KMS-11 (cell line): ENCODE measurements at regions not wholly inside any gene's neighbourhood (a gene's known extent, or its start where the extent isn't known, plus 50 kb on each side); places are given as distances from the start of the nearest gene placed in this dataset.

Experiments
- H2AFZ ChIP-seq: fragments of 200-600 bp; sonication (generic); 2 replicates; pipeline ENCODE4 v1.6.1; 2016; ENCODE audit warnings: antibody characterized with exemption, mixed run types, low read depth
- H3K27ac ChIP-seq: fragments of 200-600 bp; sonication (generic); 2 replicates; pipeline ENCODE4 v1.6.1; 2016; ENCODE audit warnings: mild to moderate bottlenecking, mixed run types
- H3K27me3 ChIP-seq: fragments of 200-600 bp; sonication (generic); 2 replicates; pipeline ENCODE4 v1.6.1; 2017; ENCODE audit warnings: mild to moderate bottlenecking, low read depth, mixed run types, moderate library complexity; ENCODE audit not compliant: insufficient read depth
- H3K36me3 ChIP-seq: fragments of 200-600 bp; sonication (generic); 2 replicates; pipeline ENCODE4 v1.6.1; 2017; ENCODE audit warnings: mild to moderate bottlenecking, mixed run types; ENCODE audit not compliant: insufficient read depth
- H3K4me1 ChIP-seq: fragments of 200-600 bp; sonication (generic); 2 replicates; pipeline ENCODE4 v1.6.1; 2016; ENCODE audit warnings: mild to moderate bottlenecking, low read depth, mixed run types; ENCODE audit not compliant: poor library complexity, severe bottlenecking
- H3K4me2 ChIP-seq: fragments of 200-600 bp; sonication (generic); 2 replicates; pipeline ENCODE4 v1.7.0; 2016; ENCODE audit warnings: mild to moderate bottlenecking, mixed run types
- H3K4me3 ChIP-seq: fragments of 200-600 bp; sonication (generic); IDR thresholded peaks from 2 replicates; pipeline ENCODE4 v1.6.1; 2017; ENCODE audit warnings: low read depth, low read length, mixed read lengths; ENCODE audit not compliant: insufficient read depth
- H3K79me2 ChIP-seq: fragments of 200-600 bp; sonication (generic); 2 replicates; pipeline ENCODE4 v1.6.1; 2016; ENCODE audit warnings: low read depth, mixed run types; ENCODE audit not compliant: insufficient read depth
- H3K9ac ChIP-seq: fragments of 200-600 bp; sonication (generic); 2 replicates; pipeline ENCODE4 v1.6.1; 2016; ENCODE audit warnings: mild to moderate bottlenecking, mixed run types
- H4K20me1 ChIP-seq: fragments of 200-600 bp; sonication (generic); 2 replicates; pipeline ENCODE4 v1.6.1; 2016; ENCODE audit warnings: mild to moderate bottlenecking, mixed run types; ENCODE audit not compliant: insufficient read depth
- CTCF ChIP-seq: fragments of 200-600 bp; sonication (generic); conservative IDR thresholded peaks from 2 replicates; pipeline ENCODE4 v1.6.1; 2017; ENCODE audit warnings: low read depth, mild to moderate bottlenecking, antibody characterized with exemption, low read length, moderate library complexity, mixed read lengths

- no peak overlapping the region for H3K4me2 ChIP-seq
- no peaks in the 10 kb centered on the region for H4K20me1 ChIP-seq
- no peak overlapping the region for H3K27ac ChIP-seq
- no peaks in the 10 kb centered on the region for H3K79me2 ChIP-seq
- H3K4me3 ChIP-seq: no peak overlapping the region
- no peak overlapping the region for H2AFZ ChIP-seq
- peaks cover 18% of the 10 kb centered on the region for H3K4me1 ChIP-seq
- H3K27me3 ChIP-seq: no peaks in the 10 kb centered on the region
- no peak overlapping the region for H3K9ac ChIP-seq
- TF ChIP-seq CTCF: no peak
- H3K36me3 ChIP-seq: no peaks in the 10 kb centered on the region
Observed at GRCh38 chr4:126779001-126779400, 853.8 kb upstream of the INTU start.

- H2AFZ ChIP-seq: no peak overlapping the region
- peaks cover 18% of the 10 kb centered on the region for H3K4me1 ChIP-seq
- H3K27ac ChIP-seq: no peak overlapping the region
- H3K4me3 ChIP-seq: no peak overlapping the region
- H3K36me3 ChIP-seq: no peaks in the 10 kb centered on the region
- no peaks in the 10 kb centered on the region for H3K27me3 ChIP-seq
- no peak for TF ChIP-seq CTCF
- no peak overlapping the region for H3K4me2 ChIP-seq
- H3K9ac ChIP-seq: no peak overlapping the region
- H4K20me1 ChIP-seq: no peaks in the 10 kb centered on the region
- no peaks in the 10 kb centered on the region for H3K79me2 ChIP-seq
Observed at GRCh38 chr4:126779436-126780166, 853.2 kb upstream of the INTU start.

GRCh38 chr4:126783191-126783590, 849.6 kb upstream of the INTU start:
- Histone ChIP-seq H4K20me1 (no peaks in the 10 kb centered on the region), H3K4me1 (no peaks in the 10 kb centered on the region), H3K79me2 (no peaks in the 10 kb centered on the region), H3K27ac (no peak overlapping the region), H3K36me3 (no peaks in the 10 kb centered on the region), H3K9ac (no peak overlapping the region), H3K4me2 (no peak overlapping the region), H2AFZ (no peak overlapping the region), H3K27me3 (no peaks in the 10 kb centered on the region), H3K4me3 (no peak overlapping the region)
- no peak for TF ChIP-seq CTCF

- Histone ChIP-seq H2AFZ (no peak overlapping the region), H3K27ac (no peak overlapping the region)
Observed at GRCh38 chr4:126784966-126785580, 847.7 kb upstream of the INTU start.

More at GRCh38 chr4:126784966-126785580, 847.7 kb upstream of the INTU start:
- H3K4me3 ChIP-seq: no peak overlapping the region
- no peaks in the 10 kb centered on the region for H3K27me3 ChIP-seq
- no peak overlapping the region for H3K4me2 ChIP-seq
- no peak for TF ChIP-seq CTCF
- no peak overlapping the region for H3K9ac ChIP-seq
- H3K4me1 ChIP-seq: no peaks in the 10 kb centered on the region
- no peaks in the 10 kb centered on the region for H3K36me3 ChIP-seq
- no peaks in the 10 kb centered on the region for H3K79me2 ChIP-seq
- no peaks in the 10 kb centered on the region for H4K20me1 ChIP-seq
